ENCODE measurements at regions not wholly inside any gene's neighbourhood (a gene's known extent, or its start where the extent isn't known, plus 50 kb on each side); places are given as distances from the start of the nearest gene placed in this dataset.

GRCh38 chr10:113278664-113279063 lies 274.2 kb upstream of the HABP2 start:
- no peak for TF ChIP-seq CTCF (conservative IDR thresholded peaks at IDR 0.05; ENCODE audit: low read depth, low read length)
- no peak for TF ChIP-seq EZH2 (IDR thresholded peaks at IDR 0.05; ENCODE audit: borderline replicate concordance, low read depth, low read length, poor library complexity, severe bottlenecking)
- CTCF ChIA-PET: no interaction called here

GRCh38 chr10:113279262-113279661 lies 273.6 kb upstream of the HABP2 start:
- intact Hi-C loops (cut with micrococcal nuclease; ENCODE audit: unreplicated experiment): no loop called here
- Histone ChIP-seq H3K4me3 (ENCODE audit: low read depth, low read length, poor library complexity, severe bottlenecking) (no peak overlapping the region), H3K27me3 (replicated peaks; ENCODE audit: insufficient read depth, low read depth, low read length, poor library complexity) (no peaks in the 10 kb centered on the region), H3K4me1 (ENCODE audit: insufficient read depth, low read length, poor library complexity, severe bottlenecking) (peaks cover 11% of the 10 kb centered on the region), H3K9me3 (ENCODE audit: low read depth, low read length, poor library complexity, severe bottlenecking) (peaks cover 5% of the 10 kb centered on the region), H3K36me3 (ENCODE audit: insufficient read depth, low read length, poor library complexity, severe bottlenecking) (no peaks in the 10 kb centered on the region), H3K27ac (ENCODE audit: low read depth, low read length, poor library complexity, severe bottlenecking) (no peak overlapping the region)
- TF ChIP-seq EZH2 (IDR thresholded peaks at IDR 0.05; ENCODE audit: borderline replicate concordance, low read depth, low read length, poor library complexity, severe bottlenecking): no peak
- TF ChIP-seq CTCF (conservative IDR thresholded peaks at IDR 0.05; ENCODE audit: low read depth, low read length): no peak
- BruUV-seq (replicated peaks): no TSS peak
- DNase-seq (ENCODE audit: low spot score): no peak
- ChIA-PET CTCF (no interaction called here), POLR2A (ENCODE audit: low non-redundant PET) (no interaction called here)

More at GRCh38 chr10:113278664-113279063, 274.2 kb upstream of the HABP2 start:
- H3K4me3 ChIP-seq (ENCODE audit: low read depth, low read length, poor library complexity, severe bottlenecking): no peak overlapping the region
- POLR2A ChIA-PET (ENCODE audit: low non-redundant PET): no interaction called here
- peaks cover 5% of the 10 kb centered on the region for H3K9me3 ChIP-seq (ENCODE audit: low read depth, low read length, poor library complexity, severe bottlenecking)
- no TSS peak for BruUV-seq (replicated peaks)
- no peak overlapping the region for H3K27ac ChIP-seq (ENCODE audit: low read depth, low read length, poor library complexity, severe bottlenecking)
- intact Hi-C loops (cut with micrococcal nuclease; ENCODE audit: unreplicated experiment): no loop called here
- peak; percentile 36 for DNase-seq (ENCODE audit: low spot score)
- no peaks in the 10 kb centered on the region for H3K27me3 ChIP-seq (replicated peaks; ENCODE audit: insufficient read depth, low read depth, low read length, poor library complexity)
- H3K4me1 ChIP-seq (ENCODE audit: insufficient read depth, low read length, poor library complexity, severe bottlenecking): peaks cover 11% of the 10 kb centered on the region
- H3K36me3 ChIP-seq (ENCODE audit: insufficient read depth, low read length, poor library complexity, severe bottlenecking): no peaks in the 10 kb centered on the region

- H3K27ac ChIP-seq (ENCODE audit: low read depth, low read length, poor library complexity, severe bottlenecking): no peak overlapping the region
- CTCF ChIA-PET: no interaction called here
- intact Hi-C loops (cut with micrococcal nuclease; ENCODE audit: unreplicated experiment): no loop called here
- no peaks in the 10 kb centered on the region for H3K27me3 ChIP-seq (replicated peaks; ENCODE audit: insufficient read depth, low read depth, low read length, poor library complexity)
- no peak for DNase-seq (ENCODE audit: low spot score)
- H3K36me3 ChIP-seq (ENCODE audit: insufficient read depth, low read length, poor library complexity, severe bottlenecking): no peaks in the 10 kb centered on the region
- H3K4me1 ChIP-seq (ENCODE audit: insufficient read depth, low read length, poor library complexity, severe bottlenecking): peaks cover 11% of the 10 kb centered on the region
- BruUV-seq (replicated peaks): no TSS peak
- H3K9me3 ChIP-seq (ENCODE audit: low read depth, low read length, poor library complexity, severe bottlenecking): no peaks in the 10 kb centered on the region
- no peak overlapping the region for H3K4me3 ChIP-seq (ENCODE audit: low read depth, low read length, poor library complexity, severe bottlenecking)
- TF ChIP-seq EZH2 (IDR thresholded peaks at IDR 0.05; ENCODE audit: borderline replicate concordance, low read depth, low read length, poor library complexity, severe bottlenecking) (no peak), CTCF (conservative IDR thresholded peaks at IDR 0.05; ENCODE audit: low read depth, low read length) (no peak)
- POLR2A ChIA-PET (ENCODE audit: low non-redundant PET): no interaction called here
These were observed 270.3 kb upstream of the HABP2 start for GRCh38 chr10:113282564-113282963.
